ENCODE measurements at regions not wholly inside any gene's neighbourhood (a gene's known extent, or its start where the extent isn't known, plus 50 kb on each side); places are given as distances from the start of the nearest gene placed in this dataset.

DNA sequence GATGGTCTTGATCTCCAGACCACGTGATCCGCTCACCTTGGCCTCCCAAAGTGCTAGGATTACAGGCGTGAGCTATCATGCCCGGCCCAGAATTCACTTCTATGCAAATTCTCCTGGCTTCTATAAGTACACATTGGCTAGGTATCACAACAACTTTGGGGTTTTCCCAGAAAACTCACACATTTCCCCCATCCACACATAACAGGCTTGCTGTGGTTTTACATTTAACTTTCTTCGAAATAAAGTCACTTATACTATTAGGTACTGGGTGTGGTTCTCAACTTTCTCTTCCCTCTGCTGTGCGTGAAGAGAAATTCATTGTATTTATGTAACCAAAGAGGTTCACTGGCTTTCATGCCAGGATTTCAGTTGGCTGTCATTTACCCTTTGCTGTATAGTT is 439.4 kb upstream of the CWC22 start:
- 77 to 100% (median 91%) methylated on average over 2 to 5 of the region's 6 CpGs; no CpG with 5 or more reads in 3 of the 10 experiments for WGBS, 10 experiments
- in situ Hi-C loops (cut with MboI; ENCODE audit: low pct_unique_long_range_greater_than_20kb in 2 of 9, low sequenced_read_pairs in 9 of 9, unreplicated experiment in 9 of 9): no loop called here
- no peak for ATAC-seq (replicated peaks in 6 of 8)

DNA sequence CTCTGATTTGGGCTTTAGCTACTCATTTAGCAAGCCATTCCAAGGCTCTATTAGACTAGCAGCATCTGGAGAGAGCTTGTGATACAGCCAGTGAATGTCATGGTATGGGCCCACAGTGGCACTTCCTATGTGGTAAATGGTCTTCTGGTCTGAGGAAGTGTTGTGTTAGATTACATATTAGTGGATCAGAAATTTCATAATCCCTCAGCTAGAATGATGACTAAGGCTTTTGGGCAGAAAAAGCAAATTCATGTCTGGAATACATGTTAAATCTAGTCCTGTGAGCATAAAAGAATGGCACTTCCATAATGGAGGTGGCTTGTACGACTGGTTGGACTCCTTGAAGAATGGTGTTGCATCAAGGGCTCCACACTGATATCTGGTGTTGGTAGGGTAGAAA is 436.8 kb upstream of the CWC22 start:
- H3K4me3 ChIP-seq: no peak overlapping the region
- WGBS, 10 experiments: 25 to 100% (median 59%) methylated on average over 1 of the region's 1 CpG; no CpG with 5 or more reads in 4 of the 10 experiments
- in situ Hi-C loops (cut with MboI; ENCODE audit: low pct_unique_long_range_greater_than_20kb in 2 of 9, low sequenced_read_pairs in 9 of 9, unreplicated experiment in 9 of 9): no loop called here
- H3K4me1 ChIP-seq (replicated peaks in 1 of 2): peaks cover 0 to 6% of the 10 kb centered on the region in 2 donors
- ATAC-seq (replicated peaks in 6 of 8): no peak
- H3K27ac ChIP-seq: no peak overlapping the region

More for the DNA sequence above, 439.4 kb upstream of the CWC22 start:
- H3K4me3 ChIP-seq: no peak overlapping the region
- H3K4me1 ChIP-seq (replicated peaks in 1 of 2): peaks cover 0 to 20% of the 10 kb centered on the region in 2 donors
- H3K27ac ChIP-seq: no peak overlapping the region

- WGBS, 10 experiments: 86 to 100% (median 100%) methylated on average over 1 of the region's 1 CpG; no CpG with 5 or more reads in 6 of the 10 experiments
- in situ Hi-C loops (cut with MboI; ENCODE audit: low pct_unique_long_range_greater_than_20kb in 2 of 9, low sequenced_read_pairs in 9 of 9, unreplicated experiment in 9 of 9): no loop called here
- H3K4me3 ChIP-seq: no peak overlapping the region
- H3K27ac ChIP-seq: no peak overlapping the region
- no peak for ATAC-seq (replicated peaks in 6 of 8)
- no peaks in the 10 kb centered on the region for H3K4me1 ChIP-seq (replicated peaks in 1 of 2)
These were observed 436.0 kb upstream of the CWC22 start for GRCh38 chr2:180442860-180443644.

- no peak for ATAC-seq (replicated peaks in 6 of 8)
- Histone ChIP-seq H3K4me1 (replicated peaks in 1 of 2) (peaks cover 11 to 17% of the 10 kb centered on the region in 2 donors), H3K27ac (no peak overlapping the region), H3K4me3 (no peak overlapping the region)
- WGBS, 10 experiments: 33 to 100% (median 88%) methylated on average over 2 to 3 of the region's 3 CpGs; no CpG with 5 or more reads in 3 of the 10 experiments
- in situ Hi-C loops (cut with MboI; ENCODE audit: low pct_unique_long_range_greater_than_20kb in 2 of 9, low sequenced_read_pairs in 9 of 9, unreplicated experiment in 9 of 9): no loop called here
These were observed 412.1 kb upstream of the CWC22 start for GRCh38 chr2:180419212-180419611.

DNA sequence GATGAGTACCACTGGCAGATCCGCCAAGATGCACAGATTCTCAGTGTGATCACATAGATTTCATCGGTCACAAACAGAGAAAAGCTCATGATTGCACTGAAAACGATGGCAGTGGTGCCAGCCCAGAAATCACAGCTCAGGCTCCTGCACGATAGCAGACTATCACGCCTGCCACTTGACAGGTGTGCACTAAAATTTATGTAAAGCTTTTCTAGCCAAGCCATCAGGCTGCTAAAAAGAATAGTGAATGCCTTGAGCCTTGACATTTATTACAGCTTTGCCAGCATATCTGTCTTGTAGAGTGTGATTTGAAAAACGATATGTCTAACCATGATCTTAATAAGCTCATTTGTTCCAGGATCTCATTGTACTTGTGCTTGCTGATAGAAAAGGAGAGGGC is 409.5 kb upstream of the CWC22 start:
- in situ Hi-C loops (cut with MboI; ENCODE audit: low pct_unique_long_range_greater_than_20kb in 2 of 9, low sequenced_read_pairs in 9 of 9, unreplicated experiment in 9 of 9): no loop called here
- Histone ChIP-seq H3K4me1 (replicated peaks in 1 of 2) (peaks cover 14 to 28% of the 10 kb centered on the region in 2 donors), H3K27ac (peak overlapping the region; percentile 30 to 46), H3K4me3 (no peak overlapping the region)
- 13 to 75% (median 55%) methylated on average over 1 to 6 of the region's 6 CpGs; no CpG with 5 or more reads in 1 of the 10 experiments for WGBS, 10 experiments
- peak in 5 of 8 experiments; percentile 66 to 87 (median 85) for ATAC-seq (replicated peaks in 6 of 8)

DNA sequence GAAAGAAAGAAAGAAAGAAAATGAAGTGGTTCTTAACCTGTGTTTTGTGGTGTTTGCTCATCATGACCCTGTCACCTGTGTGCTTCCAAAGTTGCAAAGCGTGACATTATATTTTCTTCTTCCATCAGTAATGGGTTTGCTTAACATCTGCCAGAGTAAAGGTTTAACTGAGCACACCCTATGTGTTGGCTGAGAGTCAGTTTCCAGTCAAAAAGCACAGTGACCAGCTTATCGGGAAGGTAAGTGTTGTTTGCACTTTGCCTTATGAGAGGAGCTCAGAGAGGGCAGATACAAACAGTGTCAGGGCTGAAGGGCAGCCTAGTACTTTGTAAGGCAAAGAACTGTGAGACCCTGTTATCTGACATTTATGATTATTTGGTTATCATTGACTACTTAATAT is 406.2 kb upstream of the CWC22 start:
- WGBS, 10 experiments: 71 to 100% (median 89%) methylated on average over 1 to 2 of the region's 2 CpGs
- in situ Hi-C loops (cut with MboI; ENCODE audit: low pct_unique_long_range_greater_than_20kb in 2 of 9, low sequenced_read_pairs in 9 of 9, unreplicated experiment in 9 of 9): no loop called here
- no peak for ATAC-seq (replicated peaks in 6 of 8)
- Histone ChIP-seq H3K4me3 (no peak overlapping the region), H3K4me1 (replicated peaks in 1 of 2) (peaks cover 16 to 30% of the 10 kb centered on the region in 2 donors), H3K27ac (no peak overlapping the region)

DNA sequence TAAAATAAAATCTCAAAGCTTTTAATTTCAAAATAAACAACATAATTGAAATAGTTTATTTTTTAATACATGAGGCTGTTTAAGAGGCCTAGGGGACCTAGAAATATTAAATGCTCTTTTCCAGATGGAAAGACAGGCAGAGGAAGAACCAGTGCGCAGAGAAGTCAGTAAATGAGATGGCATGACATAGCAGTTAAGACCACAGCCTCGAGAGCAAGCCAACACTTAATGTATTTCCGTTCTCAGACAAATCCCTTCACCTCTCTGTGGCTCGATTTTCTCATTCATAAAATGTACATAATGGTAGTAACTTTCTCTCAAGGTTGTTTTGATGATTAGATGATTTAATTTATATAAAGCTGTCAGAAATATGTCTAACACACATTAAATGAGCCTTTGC is 405.1 kb upstream of the CWC22 start:
- 20 to 80% (median 50%) methylated on average over 2 to 4 of the region's 4 CpGs; no CpG with 5 or more reads in 2 of the 10 experiments for WGBS, 10 experiments
- peaks cover 14 to 25% of the 10 kb centered on the region in 2 donors for H3K4me1 ChIP-seq (replicated peaks in 1 of 2)
- in situ Hi-C loops (cut with MboI; ENCODE audit: low pct_unique_long_range_greater_than_20kb in 2 of 9, low sequenced_read_pairs in 9 of 9, unreplicated experiment in 9 of 9): no loop called here
- H3K4me3 ChIP-seq: no peak overlapping the region
- H3K27ac ChIP-seq: no peak overlapping the region
- ATAC-seq (replicated peaks in 6 of 8): peak in 5 of 8 experiments; percentile 40 to 69 (median 59)

GRCh38 chr2:180411661-180412060 is 404.6 kb upstream of the CWC22 start:
- no peak overlapping the region for H3K27ac ChIP-seq
- in situ Hi-C loops (cut with MboI; ENCODE audit: low pct_unique_long_range_greater_than_20kb in 2 of 9, low sequenced_read_pairs in 9 of 9, unreplicated experiment in 9 of 9): no loop called here
- H3K4me1 ChIP-seq (replicated peaks in 1 of 2): peaks cover 8 to 19% of the 10 kb centered on the region in 2 donors
- peak in 5 of 8 experiments; percentile 20 to 59 (median 46) for ATAC-seq (replicated peaks in 6 of 8)
- H3K4me3 ChIP-seq: no peak overlapping the region
- 48 to 80% (median 67%) methylated on average over 1 to 5 of the region's 5 CpGs; no CpG with 5 or more reads in 1 of the 10 experiments for WGBS, 10 experiments

GRCh38 chr2:180406687-180407086 is 399.6 kb upstream of the CWC22 start:
- ATAC-seq (replicated peaks in 6 of 8): no peak
- 62 to 94% (median 79%) methylated on average over 1 to 4 of the region's 4 CpGs; no CpG with 5 or more reads in 2 of the 10 experiments for WGBS, 10 experiments
- in situ Hi-C loops (cut with MboI; ENCODE audit: low pct_unique_long_range_greater_than_20kb in 2 of 9, low sequenced_read_pairs in 9 of 9, unreplicated experiment in 9 of 9): no loop called here
- peaks cover 3% of the 10 kb centered on the region in 2 donors for H3K4me1 ChIP-seq (replicated peaks in 1 of 2)
- H3K27ac ChIP-seq: no peak overlapping the region
- no peak overlapping the region for H3K4me3 ChIP-seq

- H3K4me3 ChIP-seq: no peak overlapping the region
- ATAC-seq (replicated peaks in 6 of 8): no peak
- in situ Hi-C loops (cut with MboI; ENCODE audit: low pct_unique_long_range_greater_than_20kb in 2 of 9, low sequenced_read_pairs in 9 of 9, unreplicated experiment in 9 of 9): no loop called here
- no peaks in the 10 kb centered on the region for H3K4me1 ChIP-seq (replicated peaks in 1 of 2)
- WGBS, 10 experiments: 56 to 100% (median 92%) methylated on average over 1 to 3 of the region's 3 CpGs; no CpG with 5 or more reads in 2 of the 10 experiments
- no peak overlapping the region for H3K27ac ChIP-seq
These were observed 398.4 kb upstream of the CWC22 start for GRCh38 chr2:180405520-180405919.

GRCh38 chr2:180394305-180394704 is 387.2 kb upstream of the CWC22 start:
- no peak for ATAC-seq (replicated peaks in 6 of 8)
- in situ Hi-C loops (cut with MboI; ENCODE audit: low pct_unique_long_range_greater_than_20kb in 2 of 9, low sequenced_read_pairs in 9 of 9, unreplicated experiment in 9 of 9): no loop called here
- Histone ChIP-seq H3K4me3 (no peak overlapping the region), H3K4me1 (replicated peaks in 1 of 2) (no peaks in the 10 kb centered on the region), H3K27ac (no peak overlapping the region)

DNA sequence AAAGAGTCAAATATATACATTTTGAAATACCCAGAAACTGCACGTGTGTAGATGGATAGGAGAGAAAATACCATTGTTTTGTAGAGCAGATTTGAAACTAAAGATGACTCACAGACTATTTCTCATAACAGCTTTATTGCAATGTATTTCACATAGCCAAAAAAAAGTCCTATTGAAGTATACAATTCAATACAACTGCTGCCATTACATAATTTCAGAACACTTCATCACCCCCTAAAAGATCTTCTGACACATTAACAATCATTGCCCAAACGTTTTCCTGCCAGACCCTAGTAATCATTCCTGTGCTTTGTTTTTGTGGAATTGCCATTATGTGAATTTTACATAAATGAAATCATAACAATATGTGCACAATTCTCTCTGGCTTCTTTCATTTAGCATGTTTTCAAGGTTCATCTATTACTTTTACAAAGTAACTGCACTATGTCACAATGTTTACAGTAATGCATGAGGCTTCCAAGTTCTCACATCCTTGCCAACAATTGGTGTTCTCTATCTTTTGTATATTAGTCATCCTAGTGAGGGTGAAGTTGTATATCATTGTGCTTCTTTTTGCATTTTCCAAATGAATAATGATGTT is 378.6 kb upstream of the CWC22 start:
- 0 to 71% (median 20%) methylated on average over 1 to 2 of the region's 2 CpGs; no CpG with 5 or more reads in 1 of the 10 experiments for WGBS, 10 experiments
- H3K27ac ChIP-seq: no peak overlapping the region
- no peak overlapping the region for H3K4me3 ChIP-seq
- in situ Hi-C loops (cut with MboI; ENCODE audit: low pct_unique_long_range_greater_than_20kb in 2 of 9, low sequenced_read_pairs in 9 of 9, unreplicated experiment in 9 of 9): no loop called here
- peaks cover 0 to 3% of the 10 kb centered on the region in 2 donors for H3K4me1 ChIP-seq (replicated peaks in 1 of 2)
- ATAC-seq (replicated peaks in 6 of 8): peak; percentile 12 to 97 (median 52)

DNA sequence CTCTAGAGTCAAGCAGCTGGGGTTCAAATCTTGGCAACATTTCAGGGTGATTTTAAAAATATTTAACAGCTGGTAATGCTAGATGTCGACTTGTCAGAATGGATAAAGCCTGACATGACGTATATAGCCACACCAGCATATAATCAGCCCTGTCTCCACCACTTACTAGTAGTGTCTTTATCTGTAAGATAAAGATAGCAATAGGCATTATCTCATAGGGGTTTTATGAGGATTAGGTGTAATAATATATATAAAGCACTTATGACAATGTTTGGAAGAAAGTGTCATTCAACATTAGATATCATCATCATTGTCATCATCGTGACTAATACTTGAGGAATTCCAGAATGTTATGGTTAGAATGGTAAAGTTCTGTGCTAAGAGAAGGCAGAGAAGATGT is 369.0 kb upstream of the CWC22 start:
- 60 to 92% (median 79%) methylated on average over 1 to 3 of the region's 3 CpGs for WGBS, 10 experiments
- H3K4me3 ChIP-seq: no peak overlapping the region
- no peak overlapping the region for H3K27ac ChIP-seq
- ATAC-seq (replicated peaks in 6 of 8): no peak
- H3K4me1 ChIP-seq (replicated peaks in 1 of 2): no peaks in the 10 kb centered on the region
- in situ Hi-C loops (cut with MboI; ENCODE audit: low pct_unique_long_range_greater_than_20kb in 2 of 9, low sequenced_read_pairs in 9 of 9, unreplicated experiment in 9 of 9): no loop called here
